ENCODE measurements at regions not wholly inside any gene's neighbourhood (a gene's known extent, or its start where the extent isn't known, plus 50 kb on each side); places are given as distances from the start of the nearest gene placed in this dataset.

DNA sequence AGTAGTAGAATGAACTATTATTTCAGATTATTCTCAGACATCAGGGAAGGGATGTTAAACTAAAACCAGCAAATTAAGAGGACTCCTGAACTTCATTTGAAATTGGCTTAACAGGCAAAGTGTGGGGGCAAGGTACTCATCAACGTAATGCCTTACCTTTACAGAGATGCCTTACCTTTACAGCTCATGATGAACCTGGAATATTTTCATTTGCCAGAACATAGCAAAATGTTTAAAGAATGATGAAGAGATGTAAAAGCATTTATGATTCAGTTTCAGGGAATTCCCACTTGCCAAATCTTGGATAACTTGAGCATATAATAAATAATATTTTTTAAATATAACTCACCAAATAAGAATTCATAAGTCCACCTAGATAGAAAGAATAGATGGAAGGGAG lies 207.5 kb downstream of the TINAG start:
- no peaks in the 10 kb centered on the region for H3K36me3 Mint-ChIP-seq (ENCODE audit: low read depth)
- no peak overlapping the region for H3K4me3 Mint-ChIP-seq
- no peaks in the 10 kb centered on the region; the same call in 1 of the 2 replicates for H3K27me3 Mint-ChIP-seq (ENCODE audit: insufficient read depth)
- no peak overlapping the region for H3K27ac Mint-ChIP-seq
- H3K4me1 Mint-ChIP-seq (ENCODE audit: low read depth) = no peaks in the 10 kb centered on the region
- no peak for DNase-seq
- TF ChIP-seq, protein P1, sequence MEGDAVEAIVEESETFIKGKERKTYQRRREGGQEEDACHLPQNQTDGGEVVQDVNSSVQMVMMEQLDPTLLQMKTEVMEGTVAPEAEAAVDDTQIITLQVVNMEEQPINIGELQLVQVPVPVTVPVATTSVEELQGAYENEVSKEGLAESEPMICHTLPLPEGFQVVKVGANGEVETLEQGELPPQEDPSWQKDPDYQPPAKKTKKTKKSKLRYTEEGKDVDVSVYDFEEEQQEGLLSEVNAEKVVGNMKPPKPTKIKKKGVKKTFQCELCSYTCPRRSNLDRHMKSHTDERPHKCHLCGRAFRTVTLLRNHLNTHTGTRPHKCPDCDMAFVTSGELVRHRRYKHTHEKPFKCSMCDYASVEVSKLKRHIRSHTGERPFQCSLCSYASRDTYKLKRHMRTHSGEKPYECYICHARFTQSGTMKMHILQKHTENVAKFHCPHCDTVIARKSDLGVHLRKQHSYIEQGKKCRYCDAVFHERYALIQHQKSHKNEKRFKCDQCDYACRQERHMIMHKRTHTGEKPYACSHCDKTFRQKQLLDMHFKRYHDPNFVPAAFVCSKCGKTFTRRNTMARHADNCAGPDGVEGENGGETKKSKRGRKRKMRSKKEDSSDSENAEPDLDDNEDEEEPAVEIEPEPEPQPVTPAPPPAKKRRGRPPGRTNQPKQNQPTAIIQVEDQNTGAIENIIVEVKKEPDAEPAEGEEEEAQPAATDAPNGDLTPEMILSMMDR (IDR thresholded peaks at IDR 0.05) = no peak
- no peaks in the 10 kb centered on the region for H3K9me3 Mint-ChIP-seq

DNA sequence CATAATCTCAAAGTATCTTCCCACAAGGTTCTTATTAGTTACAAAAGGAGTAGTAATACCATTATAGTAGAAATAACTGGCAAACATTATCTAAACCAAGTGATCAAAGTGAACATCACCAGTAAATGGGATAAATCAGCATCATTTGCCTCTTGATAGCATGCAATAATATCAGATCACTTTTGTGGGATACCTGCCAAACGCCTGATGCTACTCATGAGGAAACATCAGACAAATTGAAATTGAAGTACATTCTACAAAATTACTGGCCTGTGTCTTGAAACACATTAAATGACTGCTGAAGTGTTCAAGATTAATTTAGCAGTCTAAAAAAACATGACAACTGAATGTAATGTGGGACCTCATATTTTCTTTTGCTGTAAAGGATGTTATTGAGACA lies 208.1 kb downstream of the TINAG start:
- TF ChIP-seq, protein P1 (IDR thresholded peaks at IDR 0.05) = no peak
- Mint-ChIP-seq H3K27ac (no peak overlapping the region), H3K9me3 (no peaks in the 10 kb centered on the region), H3K4me3 (no peak overlapping the region), H3K36me3 (ENCODE audit: low read depth) (no peaks in the 10 kb centered on the region), H3K4me1 (ENCODE audit: low read depth) (no peaks in the 10 kb centered on the region), H3K27me3 (ENCODE audit: insufficient read depth) (no peaks in the 10 kb centered on the region; the same call in 1 of the 2 replicates)
- no peak for DNase-seq

DNA sequence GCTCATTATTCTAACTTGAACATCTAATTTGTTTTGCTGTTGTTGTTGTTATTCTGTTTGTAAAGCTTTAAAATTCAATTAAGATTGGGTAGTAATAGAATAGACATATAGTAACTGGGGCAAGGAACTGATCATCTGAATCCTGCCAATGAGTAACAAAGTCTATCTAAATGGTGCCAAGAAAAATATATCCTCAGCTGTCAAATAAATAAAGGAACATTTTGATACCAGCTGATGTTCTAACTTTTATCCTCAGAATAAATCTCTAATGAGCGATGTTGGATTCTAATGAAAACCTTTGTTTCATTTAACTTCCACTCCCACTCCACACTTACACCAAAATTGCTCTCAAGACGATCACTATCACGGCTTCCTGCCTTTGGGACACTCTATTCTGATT lies 210.9 kb downstream of the TINAG start:
- no peaks in the 10 kb centered on the region for H3K4me1 Mint-ChIP-seq (ENCODE audit: low read depth)
- TF ChIP-seq, protein P1 (IDR thresholded peaks at IDR 0.05) = no peak
- DNase-seq = no peak
- H3K27me3 Mint-ChIP-seq (ENCODE audit: insufficient read depth) = no peaks in the 10 kb centered on the region; the same call in 1 of the 2 replicates
- H3K27ac Mint-ChIP-seq = no peak overlapping the region
- H3K9me3 Mint-ChIP-seq = no peaks in the 10 kb centered on the region
- H3K4me3 Mint-ChIP-seq = no peak overlapping the region
- no peaks in the 10 kb centered on the region for H3K36me3 Mint-ChIP-seq (ENCODE audit: low read depth)

DNA sequence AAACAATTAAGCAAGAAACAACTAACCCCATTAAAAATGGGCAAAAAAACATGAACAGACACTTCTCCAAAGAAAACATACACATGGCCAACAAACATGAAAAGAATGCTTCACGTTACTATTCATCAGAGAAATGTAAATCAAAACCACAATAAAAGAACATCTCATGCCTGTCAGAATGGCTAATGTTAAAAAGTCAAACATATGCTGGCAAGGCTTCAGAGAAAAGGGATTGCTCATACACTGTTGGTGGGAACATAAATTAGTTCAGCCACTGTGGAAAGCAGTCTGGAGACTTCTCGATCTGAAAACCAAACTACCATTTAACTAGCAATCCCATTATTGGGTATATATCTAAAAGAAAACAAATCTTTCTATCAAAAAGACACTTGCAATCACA lies 217.5 kb downstream of the TINAG start:
- peaks cover 7% of the 10 kb centered on the region for H3K9me3 Mint-ChIP-seq
- H3K27me3 Mint-ChIP-seq (ENCODE audit: insufficient read depth) = peaks cover 3% of the 10 kb centered on the region; the same call in 1 of the 2 replicates
- H3K27ac Mint-ChIP-seq = no peak overlapping the region
- no peaks in the 10 kb centered on the region for H3K4me1 Mint-ChIP-seq (ENCODE audit: low read depth)
- DNase-seq = peak; percentile 6
- TF ChIP-seq, protein P1 (IDR thresholded peaks at IDR 0.05) = no peak
- peaks cover 5% of the 10 kb centered on the region for H3K36me3 Mint-ChIP-seq (ENCODE audit: low read depth)
- H3K4me3 Mint-ChIP-seq = no peak overlapping the region

DNA sequence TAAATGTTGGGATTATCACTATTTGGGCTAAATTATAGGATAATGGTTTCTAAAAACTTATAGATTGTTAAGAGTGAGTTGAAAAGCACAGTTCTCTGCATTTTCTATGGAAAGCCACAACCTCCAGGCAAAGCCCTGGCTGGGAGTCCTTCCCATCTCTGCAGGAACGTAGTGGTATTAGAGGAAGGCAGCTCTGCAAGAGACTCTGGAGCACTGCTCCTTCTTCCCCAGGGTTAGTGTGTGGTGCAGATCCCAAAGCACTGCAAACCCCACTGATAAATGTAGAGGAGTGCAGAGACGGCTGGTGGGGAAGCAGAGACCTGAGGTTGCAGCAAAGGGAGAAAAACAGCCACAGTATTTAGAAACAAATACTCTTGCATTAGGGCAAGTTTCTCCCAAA lies 225.3 kb downstream of the TINAG start:
- no peak for DNase-seq
- Mint-ChIP-seq H3K36me3 (ENCODE audit: low read depth) (peaks cover under 1% of the 10 kb centered on the region), H3K4me1 (ENCODE audit: low read depth) (no peaks in the 10 kb centered on the region), H3K4me3 (no peak overlapping the region), H3K9me3 (peaks cover under 1% of the 10 kb centered on the region), H3K27ac (no peak overlapping the region), H3K27me3 (ENCODE audit: insufficient read depth) (peaks cover 8% of the 10 kb centered on the region; the same call in 1 of the 2 replicates)
- TF ChIP-seq, protein P1 (IDR thresholded peaks at IDR 0.05) = no peak

DNA sequence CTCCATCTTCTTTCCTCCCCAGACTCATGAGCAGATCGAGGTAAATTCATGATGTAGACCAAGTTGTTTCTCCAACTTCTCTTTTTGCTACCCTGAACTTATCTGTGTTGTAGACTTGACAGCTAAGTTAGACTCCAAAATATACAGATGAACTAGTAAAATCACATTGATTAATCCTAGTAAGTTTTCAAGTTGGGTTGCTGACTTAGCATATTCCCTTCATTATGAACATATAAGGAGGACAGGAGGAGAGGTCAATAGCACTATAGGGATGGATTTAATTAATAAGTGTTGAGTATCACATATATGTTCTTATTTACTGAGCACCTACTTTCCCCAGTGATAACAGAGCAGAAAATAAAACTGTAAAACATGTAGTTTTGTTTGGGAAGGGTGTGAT lies 227.3 kb downstream of the TINAG start:
- Mint-ChIP-seq H3K4me1 (ENCODE audit: low read depth) (no peaks in the 10 kb centered on the region), H3K36me3 (ENCODE audit: low read depth) (no peaks in the 10 kb centered on the region), H3K4me3 (no peak overlapping the region), H3K27ac (no peak overlapping the region), H3K9me3 (no peaks in the 10 kb centered on the region), H3K27me3 (ENCODE audit: insufficient read depth) (peaks cover 5% of the 10 kb centered on the region; the same call in 1 of the 2 replicates)
- TF ChIP-seq, protein P1 (IDR thresholded peaks at IDR 0.05) = no peak
- DNase-seq = no peak
